ENCODE measurements at regions not wholly inside any gene's neighbourhood (a gene's known extent, or its start where the extent isn't known, plus 50 kb on each side); places are given as distances from the start of the nearest gene placed in this dataset.
A peak's percentile ranks its signal among the peaks of the same experiment; 100 is the strongest.
"Not testable (repeated sequence)": the region's sequence is repeated elsewhere in the genome, so short reads cannot be mapped to it uniquely, and the experiment has no call there.

GRCh38 chr18:12179029-12179428 lies 75.1 kb upstream of the CIDEA start:
- not testable (repeated sequence) for DNase-seq (ENCODE audit: low spot score)

GRCh38 chr18:12179697-12180577 lies 74.2 kb upstream of the CIDEA start:
- not testable (repeated sequence) for DNase-seq (ENCODE audit: low spot score)

- DNase-seq (ENCODE audit: low spot score): not testable (repeated sequence)
These were observed 55.4 kb upstream of the CIDEA start for GRCh38 chr18:12198797-12199196.

GRCh38 chr18:12200186-12200585 lies 54.0 kb upstream of the CIDEA start:
- peak; percentile 29 for DNase-seq (ENCODE audit: low spot score)
